Esophagus squamous epithelium (tissue), 4 donors: ENCODE measurements at regions not wholly inside any gene's neighbourhood (a gene's known extent, or its start where the extent isn't known, plus 50 kb on each side); places are given as distances from the start of the nearest gene placed in this dataset.

Experiments
- CTCF ChIP-seq, 6 experiments: fragments of 450-650 bp in 4 of 6; fragments of 200-600 bp in 2 of 6; sonication (generic) in 2 of 6; IDR thresholded peaks; one replicate each; pipeline ENCODE4 v1.5.1; 2016 to 2019; ENCODE audit warnings: antibody characterized with exemption in 6 of 6, mild to moderate bottlenecking in 4 of 6, moderate library complexity in 4 of 6
- POLR2A ChIP-seq, 4 donors: fragments of 450-650 bp; IDR thresholded peaks; one replicate each; pipeline ENCODE4 v1.6.1; 2017; ENCODE audit warnings: antibody characterized with exemption in 4 of 4, mild to moderate bottlenecking in 4 of 4, moderate library complexity in 3 of 4

- TF ChIP-seq CTCF (IDR thresholded peaks at IDR 0.05): no peak
- no peak for TF ChIP-seq POLR2A (IDR thresholded peaks at IDR 0.05)
These were observed 146.6 kb downstream of the ASCL4 start for GRCh38 chr12:107921062-107921461.
